HG03571 (cell line): ENCODE measurements at regions not wholly inside any gene's neighbourhood (a gene's known extent, or its start where the extent isn't known, plus 50 kb on each side); places are given as distances from the start of the nearest gene placed in this dataset.

Experiments
- ATAC-seq: cut with Tn5 transposase; IDR thresholded peaks from one replicate; pipeline ENCODE4 v1.9.1; 2021; ENCODE audit not compliant: unreplicated experiment

DNA sequence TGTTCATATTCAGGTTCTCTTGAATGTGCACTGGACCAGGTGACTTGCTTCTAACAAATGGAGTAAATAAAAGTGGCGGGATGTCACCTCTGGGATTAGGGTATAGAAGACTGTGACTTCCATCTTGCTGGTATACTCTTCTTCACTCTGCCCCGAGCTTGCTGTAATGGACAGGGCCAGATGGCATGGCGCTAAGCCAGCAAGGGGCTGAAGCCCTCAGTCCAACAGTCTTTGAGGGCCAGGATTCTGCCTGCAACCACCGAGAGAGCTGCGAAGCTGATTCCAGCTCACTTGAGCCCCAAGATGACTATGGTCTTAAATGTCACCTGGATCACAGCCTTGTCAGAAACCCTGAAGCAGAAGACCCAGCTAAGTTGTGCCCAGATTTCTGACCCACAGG, 600.0 kb downstream of the FGF9 start:
- ATAC-seq, result no peak

DNA sequence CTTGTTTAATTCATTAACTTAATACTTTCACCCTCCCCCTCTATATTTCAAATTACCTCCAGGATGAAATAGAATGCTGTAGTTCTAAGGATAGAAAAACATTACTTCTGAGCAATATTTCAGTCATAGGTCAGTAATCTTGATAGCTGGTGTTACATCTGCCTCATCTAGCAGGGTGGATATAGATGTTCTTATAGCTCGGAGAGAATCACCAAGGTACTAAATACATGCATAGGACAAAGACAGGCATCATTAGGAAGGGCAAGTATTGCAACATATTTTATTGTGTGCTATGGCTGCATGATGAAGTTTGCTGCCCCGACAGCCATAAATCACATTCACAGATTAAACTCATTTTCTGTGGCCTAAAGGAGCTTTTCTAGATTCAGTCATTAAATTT, 601.0 kb downstream of the FGF9 start:
- no peak for ATAC-seq

DNA sequence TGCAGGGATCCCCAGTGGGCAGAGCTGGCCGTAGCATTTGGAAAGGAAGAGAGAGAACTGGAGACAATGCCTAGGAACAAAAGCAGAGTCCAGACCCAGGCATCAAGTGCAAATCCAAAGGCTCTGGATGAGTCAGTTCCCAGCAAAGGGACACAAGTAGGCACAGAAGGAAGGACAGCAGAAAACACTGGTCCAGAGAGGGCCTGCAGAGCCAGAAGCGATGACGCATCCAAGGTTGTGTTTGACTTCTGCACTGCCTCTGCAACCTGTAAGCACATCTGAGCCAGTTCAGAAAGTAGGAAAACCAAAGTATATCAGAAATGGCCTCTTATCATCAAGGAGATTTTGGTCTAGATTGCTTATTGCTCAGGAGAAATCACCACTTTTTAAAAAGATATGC, 604.5 kb downstream of the FGF9 start:
- ATAC-seq, result no peak

DNA sequence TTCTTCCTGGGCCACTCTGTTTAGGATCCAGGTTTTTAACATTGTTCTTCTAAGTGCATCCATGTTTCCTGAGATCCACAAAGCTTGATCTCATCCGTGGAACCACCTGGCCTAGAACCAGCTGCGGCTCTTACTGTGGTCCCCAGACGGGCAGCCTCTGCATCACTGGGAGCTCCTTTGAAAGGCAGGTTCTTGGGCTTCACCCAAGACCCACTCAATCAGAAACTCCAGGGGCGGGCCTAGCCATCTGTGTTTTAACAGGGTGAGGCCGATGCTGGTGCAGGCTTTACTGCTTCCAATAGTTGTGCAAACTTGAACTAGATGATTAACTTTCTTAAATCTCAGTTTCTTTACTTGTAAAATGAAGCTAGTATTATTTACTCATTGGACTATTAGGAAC, 605.7 kb downstream of the FGF9 start:
- no peak for ATAC-seq

DNA sequence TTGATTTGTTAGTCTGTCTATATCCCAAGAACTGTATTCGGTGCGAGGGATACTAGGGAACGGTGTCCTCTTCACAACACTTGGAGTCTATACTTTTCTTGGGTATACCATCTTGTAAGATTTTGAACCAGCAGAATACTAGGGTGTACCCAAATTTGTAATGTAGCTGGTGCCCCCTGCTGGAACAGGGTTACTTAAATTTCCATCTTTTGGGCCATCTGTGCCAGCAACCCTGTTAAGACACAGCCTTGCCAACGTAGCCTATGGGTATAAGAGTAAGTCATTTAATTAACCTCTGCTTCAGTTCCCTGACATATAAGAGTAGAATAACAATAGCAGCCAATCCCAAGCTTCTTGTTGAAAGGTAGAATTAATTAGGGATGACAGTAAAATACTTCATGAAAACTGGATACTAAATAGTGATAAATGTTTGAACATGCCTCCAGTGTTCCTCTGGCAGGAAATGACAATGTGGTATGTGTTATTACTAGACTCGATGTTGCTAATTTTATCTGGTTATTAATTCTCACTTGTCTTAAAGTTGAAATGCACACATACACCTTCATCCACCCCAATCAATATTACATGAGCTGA, 607.6 kb downstream of the FGF9 start:
- ATAC-seq, result no peak

DNA sequence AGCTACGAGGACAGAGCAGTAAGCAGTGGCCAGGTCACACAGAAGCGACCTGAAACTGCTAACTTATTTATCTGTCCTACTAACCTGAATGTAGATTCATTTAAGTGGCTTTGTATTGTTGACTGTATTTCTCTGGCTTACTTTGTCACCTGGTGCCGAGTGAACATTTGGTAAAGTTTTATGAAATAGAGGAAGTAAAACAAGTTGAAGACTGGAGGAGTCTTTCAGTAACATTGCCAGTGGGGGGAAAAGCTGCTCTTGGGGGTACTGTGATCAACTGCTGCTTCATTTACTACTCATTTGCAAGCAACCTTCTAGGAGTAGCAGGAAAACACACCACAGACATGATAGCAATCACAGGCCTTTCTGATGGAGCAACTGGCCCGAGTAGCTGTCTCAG, 615.0 kb downstream of the FGF9 start:
- no peak for ATAC-seq

DNA sequence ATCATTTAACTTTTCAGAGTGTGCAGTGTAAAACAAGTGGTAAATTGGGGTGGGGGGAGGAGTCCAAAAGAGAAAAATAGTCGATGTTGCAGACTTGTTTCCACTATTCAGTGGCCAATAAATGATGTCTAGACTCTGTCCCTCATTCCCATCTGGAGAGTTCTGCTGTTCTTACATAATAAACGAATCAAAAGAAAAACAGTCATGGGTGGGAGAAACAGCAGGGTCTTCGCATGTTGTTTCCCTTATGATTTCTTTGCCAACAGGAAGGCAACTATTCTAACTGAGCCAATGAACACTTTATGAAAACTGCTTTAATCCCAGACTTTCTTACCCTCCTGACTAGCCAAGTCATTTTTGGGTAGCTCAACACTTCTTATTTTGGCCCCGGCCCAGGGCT, 615.5 kb downstream of the FGF9 start:
- ATAC-seq, result no peak

DNA sequence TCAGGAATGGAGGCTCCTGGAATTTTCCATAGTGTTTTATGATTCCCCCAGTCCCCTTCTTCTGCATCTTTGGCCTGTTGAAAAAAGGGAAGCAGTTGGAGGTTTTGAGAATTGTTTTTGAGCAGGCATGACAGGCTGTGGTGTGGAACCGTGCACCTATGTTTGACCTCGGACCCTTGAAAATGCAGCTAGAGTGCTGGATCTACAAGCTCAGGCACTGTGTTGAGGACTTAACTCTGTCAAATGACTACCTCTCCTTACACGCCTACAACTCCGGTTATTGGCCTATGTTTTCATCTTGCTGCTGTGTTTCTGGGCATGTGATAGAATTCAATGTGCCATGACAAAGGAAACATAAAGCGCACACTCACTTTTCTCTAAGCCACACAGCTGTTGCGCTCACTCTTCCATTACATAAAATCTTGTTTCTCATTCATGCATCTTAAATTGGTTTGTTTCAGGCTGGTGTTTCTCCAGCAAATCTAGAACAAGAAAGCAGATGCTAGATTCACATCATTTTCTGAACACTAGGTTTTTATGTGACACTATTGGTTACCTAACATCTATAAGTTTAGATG, 616.6 kb downstream of the FGF9 start:
- no peak for ATAC-seq

DNA sequence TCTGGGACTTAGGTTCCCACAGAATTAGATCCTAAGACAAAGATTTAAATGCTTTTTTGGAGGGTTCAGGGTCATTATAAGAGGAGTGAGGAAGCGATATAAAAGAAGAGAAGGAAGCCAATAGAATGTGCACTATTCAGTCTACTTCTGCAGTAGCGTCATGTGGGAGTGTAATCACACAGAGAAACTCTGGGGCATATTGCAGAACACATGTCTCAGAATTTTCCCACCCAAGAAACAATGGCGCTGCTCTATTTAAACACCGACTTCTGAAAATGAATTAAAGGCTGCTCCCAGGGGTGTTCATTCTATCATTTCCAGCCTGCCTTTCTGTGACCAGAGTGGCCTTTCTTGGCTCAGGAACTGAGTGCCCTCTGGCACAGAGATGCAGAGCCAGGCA, 617.6 kb downstream of the FGF9 start:
- ATAC-seq, result no peak

DNA sequence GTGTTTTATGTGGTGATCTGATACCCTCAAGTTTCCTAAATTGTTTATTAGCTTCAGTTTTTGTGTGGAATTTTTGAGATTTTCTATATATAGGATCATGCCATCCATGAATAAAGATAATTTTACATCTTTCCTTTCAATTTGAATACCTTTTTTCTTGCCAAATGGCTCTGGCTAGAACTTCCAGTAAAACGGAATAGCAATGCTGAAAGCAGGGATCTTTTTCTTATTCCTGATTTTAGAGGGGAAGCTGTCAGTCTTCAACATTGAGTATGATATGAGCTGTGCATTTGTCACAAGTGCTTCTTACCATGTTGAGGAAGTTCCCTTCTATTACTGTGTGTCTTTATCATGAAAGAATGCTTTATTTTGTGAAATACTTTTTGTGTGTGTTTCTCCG, 618.8 kb downstream of the FGF9 start:
- no peak for ATAC-seq

DNA sequence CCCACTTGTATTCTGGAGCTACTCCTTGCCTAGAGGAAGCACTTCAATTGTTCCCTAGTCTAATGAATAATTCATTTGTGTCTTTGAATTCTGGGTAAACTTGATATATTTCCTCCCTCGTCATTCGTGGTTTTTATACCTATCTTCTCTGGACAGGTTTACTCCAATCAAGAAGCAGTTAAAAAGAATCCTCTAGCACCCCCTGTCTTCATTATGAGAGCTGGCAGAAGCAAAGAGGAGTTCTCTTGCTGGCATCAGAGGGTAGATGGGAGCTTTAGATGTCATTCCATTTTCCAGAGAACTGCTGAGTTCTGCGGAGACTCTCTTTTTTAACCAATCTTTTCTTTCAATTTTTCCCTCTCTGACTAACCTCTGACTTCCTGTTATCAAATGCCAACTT, 627.7 kb downstream of the FGF9 start:
- no peak for ATAC-seq

DNA sequence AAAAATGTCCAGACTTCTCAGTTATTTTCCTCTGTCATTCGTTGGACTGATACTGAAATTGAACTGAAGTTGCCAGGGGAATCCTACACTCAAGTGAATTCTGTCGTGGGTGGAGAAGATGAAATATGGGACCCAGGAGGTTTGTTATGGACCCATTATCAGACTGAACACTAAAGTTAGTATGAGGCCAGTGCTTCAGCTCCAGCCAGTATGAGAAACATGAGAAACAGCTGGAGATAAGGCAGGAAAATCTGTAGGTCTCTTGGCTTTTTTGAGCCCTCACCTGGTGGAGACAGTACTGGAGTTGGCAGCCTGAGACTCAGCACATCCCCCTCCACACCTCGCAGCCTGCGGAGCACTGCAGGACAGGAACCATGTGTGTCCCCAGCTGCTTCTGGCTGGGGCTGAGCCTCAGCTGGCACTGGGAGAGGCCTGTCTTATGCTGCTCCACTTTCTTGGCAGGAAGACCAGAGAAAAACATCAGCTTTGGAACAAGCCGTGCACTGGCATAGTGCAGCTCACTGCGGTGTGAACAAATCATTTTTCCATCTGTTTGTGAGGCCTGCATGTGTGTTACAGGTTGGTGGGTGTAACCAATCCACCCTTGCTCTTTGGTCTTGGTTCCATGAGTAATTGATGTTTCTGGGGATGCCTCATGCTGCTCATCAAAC, 641.0 kb downstream of the FGF9 start:
- ATAC-seq, result no peak

DNA sequence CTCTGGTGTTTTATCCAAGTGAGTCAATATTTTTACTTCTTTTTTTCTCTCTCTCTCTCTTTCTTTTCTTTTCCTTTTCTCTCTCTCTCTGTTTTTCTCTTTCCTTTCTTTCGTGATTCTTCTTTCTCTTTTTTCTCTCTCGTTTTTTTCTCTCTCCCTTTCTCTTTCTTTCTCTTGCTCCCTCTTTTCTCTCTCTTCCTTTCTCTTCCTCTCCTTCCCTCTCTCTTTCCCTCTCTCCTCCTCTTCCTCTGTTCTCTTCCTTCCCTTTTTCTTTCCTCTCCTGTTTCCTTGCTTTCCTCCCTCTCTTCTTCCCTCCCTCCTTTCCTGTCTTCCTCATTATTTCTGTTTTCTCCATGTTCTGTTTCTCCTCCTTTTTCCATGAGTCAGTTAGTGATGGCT, 641.5 kb downstream of the FGF9 start:
- ATAC-seq, result no peak

DNA sequence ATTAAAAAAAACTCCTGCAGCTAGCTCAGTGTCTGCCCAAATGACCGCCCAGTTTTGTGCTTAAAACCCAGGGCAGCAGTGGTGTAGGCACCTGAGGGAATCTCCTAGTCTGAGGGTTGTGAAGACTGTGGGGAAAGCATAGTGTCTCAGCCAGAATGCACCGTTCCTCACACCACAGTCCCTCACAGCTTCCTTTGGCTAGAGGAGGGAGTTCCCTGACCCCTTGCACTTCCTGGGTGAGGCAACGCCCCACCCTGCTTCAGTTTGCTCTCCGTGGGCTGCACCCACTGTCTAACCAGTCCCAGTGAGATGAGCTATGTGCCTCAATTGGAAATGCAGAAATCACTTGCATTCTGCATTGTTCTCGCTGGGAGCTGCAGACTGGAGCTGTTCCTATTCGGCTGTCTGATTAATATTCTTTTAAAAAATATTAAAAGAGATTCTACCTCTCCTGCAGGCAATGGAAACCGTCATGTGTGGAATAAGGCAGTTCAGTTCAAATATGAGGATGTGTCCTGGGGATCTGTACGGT, 645.7 kb downstream of the FGF9 start:
- ATAC-seq, result no peak

DNA sequence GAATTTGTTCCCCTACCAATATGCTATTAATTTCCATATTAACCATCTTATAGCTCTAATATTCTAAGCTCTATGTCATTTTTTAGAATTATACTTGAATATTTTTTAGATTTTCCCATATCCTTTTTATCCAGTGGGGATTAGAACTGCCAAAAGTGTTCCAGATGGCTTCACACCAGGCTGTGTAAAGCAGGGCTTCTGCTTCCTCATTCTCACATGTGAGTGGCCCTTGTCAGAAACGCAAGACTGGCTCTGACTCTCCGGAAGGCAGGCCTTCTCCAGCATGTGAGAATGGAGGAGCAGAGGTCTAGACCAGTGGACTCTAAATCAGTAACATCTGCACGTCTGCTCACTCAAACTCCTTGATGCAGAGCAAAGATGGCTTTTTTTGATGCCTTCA, 650.1 kb downstream of the FGF9 start:
- ATAC-seq, result no peak

DNA sequence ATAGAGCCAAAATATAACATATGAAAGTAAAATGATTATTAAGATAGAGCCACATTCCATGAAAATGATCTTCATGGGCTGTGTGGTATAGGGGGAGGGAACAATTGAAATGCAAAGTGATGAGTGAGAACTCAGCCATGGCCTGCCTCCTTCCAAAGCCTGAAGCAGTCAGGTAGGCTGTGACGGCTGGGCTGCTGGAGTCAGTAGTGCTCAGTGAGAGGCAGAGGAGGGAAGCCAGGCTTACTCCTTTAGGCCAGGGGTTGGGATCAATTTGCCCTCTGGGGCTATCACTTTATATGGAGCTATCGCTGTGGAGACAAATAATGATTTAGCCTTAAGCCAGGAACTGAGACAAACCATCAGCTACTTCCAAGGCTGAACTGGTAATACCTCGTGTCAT, 654.9 kb downstream of the FGF9 start:
- no peak for ATAC-seq

DNA sequence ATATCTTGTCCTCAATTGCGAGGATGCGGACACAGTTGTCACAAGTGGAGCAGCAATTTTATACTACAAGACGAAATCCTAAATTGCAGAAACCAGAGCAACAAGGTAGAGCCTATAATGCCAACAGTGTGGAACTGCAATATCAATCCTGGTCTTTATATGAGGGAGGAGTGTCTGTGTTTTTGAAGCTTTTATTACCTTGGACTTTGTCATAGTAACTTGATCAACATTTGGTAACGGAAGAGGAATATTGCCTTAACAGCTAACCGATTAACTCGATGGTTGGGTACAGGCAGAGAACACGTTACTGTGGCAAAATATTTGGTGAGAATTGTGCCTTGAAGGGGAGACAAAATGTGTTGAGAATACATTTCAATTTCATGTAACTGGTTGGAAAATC, 661.5 kb downstream of the FGF9 start:
- no peak for ATAC-seq

DNA sequence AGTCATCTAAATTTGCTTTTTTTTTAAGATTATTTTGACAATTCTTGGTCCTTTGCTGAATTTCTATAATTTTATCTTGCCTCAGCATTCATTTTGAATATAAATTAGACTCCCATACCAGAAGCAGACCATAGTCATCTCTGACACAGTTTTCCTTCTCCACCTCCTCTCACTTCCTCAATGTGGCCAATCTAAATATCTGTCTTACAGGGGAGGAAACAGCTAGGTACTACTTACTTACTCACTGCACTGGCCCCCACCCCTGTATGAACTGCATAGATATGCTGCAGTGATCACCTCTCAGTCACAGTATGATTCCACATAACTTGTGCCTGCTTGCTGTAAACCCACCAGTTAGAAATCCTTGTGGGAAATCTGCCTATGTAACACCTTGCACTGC, 665.6 kb downstream of the FGF9 start:
- ATAC-seq, result peak; percentile 61

DNA sequence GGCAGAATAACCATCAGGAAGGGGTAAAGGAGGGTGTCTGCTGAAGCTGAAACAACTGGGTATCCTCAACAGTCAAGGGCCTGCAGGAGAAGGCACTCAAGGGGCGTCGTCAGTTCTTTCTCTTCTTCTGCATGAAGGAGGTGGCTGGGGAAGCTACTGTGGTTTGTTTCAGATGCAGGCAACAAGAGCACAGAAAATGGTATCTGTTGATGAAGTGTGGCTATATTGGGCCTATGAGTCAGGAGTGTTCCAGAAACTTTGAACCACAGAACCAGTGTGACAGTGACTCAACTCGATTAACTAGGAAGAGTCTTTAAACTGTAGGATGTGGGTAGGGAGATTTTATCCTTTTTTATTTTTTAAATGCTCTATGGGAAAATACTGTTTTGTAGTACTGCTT, 686.3 kb downstream of the FGF9 start:
- ATAC-seq, result no peak

DNA sequence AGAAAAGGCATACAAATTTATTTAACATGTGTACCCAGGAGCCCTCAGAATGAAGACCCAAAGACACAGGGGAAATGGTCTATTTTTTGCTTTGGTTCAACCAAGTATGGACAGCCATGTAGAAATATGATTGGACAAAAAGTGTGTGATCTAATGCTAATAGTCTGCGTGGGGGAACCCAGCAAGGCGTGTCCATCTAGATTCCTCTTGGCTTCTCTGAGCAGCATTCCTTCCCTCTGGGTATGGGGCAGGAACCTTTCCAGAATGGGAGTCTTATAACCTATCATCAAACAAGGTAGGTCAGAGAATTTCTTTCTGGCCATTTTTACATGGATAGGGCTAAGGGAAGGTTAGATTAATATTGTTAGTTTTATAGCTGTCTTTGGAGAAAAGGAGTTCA, 698.2 kb downstream of the FGF9 start:
- ATAC-seq, result no peak

DNA sequence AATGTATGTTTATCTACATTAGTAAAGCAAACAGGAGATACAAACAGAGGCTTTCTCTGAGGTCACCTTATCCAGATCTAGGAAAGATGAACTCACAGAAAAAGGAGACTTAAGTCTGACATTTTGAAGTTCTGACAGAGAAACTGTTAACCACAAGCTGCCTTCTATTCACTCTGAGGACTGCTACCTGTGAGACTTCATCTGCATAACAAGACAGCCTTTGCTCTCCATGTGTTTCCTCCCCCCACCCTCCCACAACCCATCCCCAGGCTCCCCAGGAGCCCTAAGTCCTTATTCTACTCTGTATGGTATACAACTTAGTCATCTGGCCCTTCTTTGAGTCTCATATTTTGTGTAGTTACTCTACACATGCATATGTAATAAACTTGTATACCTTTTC, 699.0 kb downstream of the FGF9 start:
- ATAC-seq, result no peak

DNA sequence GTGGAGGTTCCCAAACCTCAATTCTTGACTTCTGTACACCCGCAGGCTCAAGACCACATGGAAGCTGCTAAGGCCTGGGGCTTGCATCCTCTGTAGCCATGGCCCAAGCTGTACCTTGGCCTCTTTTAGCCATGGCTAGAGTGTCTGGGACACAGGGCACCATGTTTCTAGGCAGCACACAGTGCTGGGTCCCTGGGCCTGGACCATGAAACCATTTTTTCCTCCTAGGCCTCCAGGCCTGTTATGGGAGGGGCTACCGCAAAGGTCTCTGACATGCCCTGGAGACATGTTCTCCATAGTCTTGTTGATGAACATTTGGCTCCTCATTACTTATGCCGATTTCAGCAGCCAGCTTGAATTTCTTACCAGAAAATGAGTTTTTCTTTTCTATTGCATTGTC, 701.4 kb downstream of the FGF9 start:
- no peak for ATAC-seq

DNA sequence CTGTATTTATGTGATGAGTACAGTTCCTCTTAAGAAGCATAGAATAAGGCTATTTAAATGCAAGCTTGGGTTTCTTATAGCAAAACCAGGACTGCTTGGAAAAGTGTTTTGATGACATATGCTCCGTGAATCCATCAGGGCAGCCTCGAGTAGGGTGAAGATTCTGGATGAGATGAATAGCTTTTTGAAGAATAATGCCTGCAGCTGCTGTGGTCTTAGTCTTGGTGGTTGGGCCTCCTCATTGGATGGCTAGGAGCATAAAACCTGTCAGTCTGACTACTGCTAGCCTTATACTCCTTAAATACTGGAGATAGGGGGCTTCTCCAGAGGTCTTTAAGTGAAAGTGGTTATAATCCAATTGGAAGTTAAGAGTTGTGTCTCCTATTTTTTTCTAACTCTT, 704.3 kb downstream of the FGF9 start:
- ATAC-seq, result no peak
